DOHH2 (cell line): ENCODE measurements at regions not wholly inside any gene's neighbourhood (a gene's known extent, or its start where the extent isn't known, plus 50 kb on each side); places are given as distances from the start of the nearest gene placed in this dataset.

Experiments used
- H3F3A ChIP-seq: fragments of 200-600 bp; sonication (generic), shearing (Covaris generic); 2 replicates; pipeline ENCODE4 v1.6.0; 2016; ENCODE audit warnings: antibody characterized with exemption, mild to moderate bottlenecking; ENCODE audit not compliant: control insufficient read depth, insufficient read depth
- H3K27ac ChIP-seq: fragments of 200-600 bp; sonication (generic); 2 replicates; pipeline ENCODE4 v1.5.1; 2014; ENCODE audit warnings: low read depth, mild to moderate bottlenecking, low read length, moderate library complexity
- H3K27me3 ChIP-seq: fragments of 200-600 bp; sonication (generic); 2 replicates; pipeline ENCODE4 v1.6.1; 2014; ENCODE audit warnings: mild to moderate bottlenecking, low read length, mixed read lengths; ENCODE audit not compliant: control insufficient read depth
- H3K36me3 ChIP-seq: fragments of 200-600 bp; sonication (generic); 2 replicates; pipeline ENCODE4 v1.6.1; 2014; ENCODE audit warnings: mild to moderate bottlenecking, low read length, moderate library complexity, mixed read lengths; ENCODE audit not compliant: control insufficient read depth
- H3K4me1 ChIP-seq: fragments of 200-600 bp; sonication (generic); 2 replicates; pipeline ENCODE4 v1.6.1; 2014; ENCODE audit warnings: mild to moderate bottlenecking, low read length, mixed read lengths; ENCODE audit not compliant: control insufficient read depth
- H3K4me2 ChIP-seq: fragments of 200-600 bp; sonication (generic); 2 replicates; pipeline ENCODE4 v1.6.0; 2014; ENCODE audit warnings: mild to moderate bottlenecking, low read length, moderate library complexity
- H3K4me3 ChIP-seq: fragments of 200-600 bp; sonication (generic); 2 replicates; pipeline ENCODE4 v1.5.1; 2014; ENCODE audit warnings: mild to moderate bottlenecking, low read length, mixed read lengths
- H3K79me2 ChIP-seq: fragments of 200-600 bp; sonication (generic); 2 replicates; pipeline ENCODE4 v1.6.1; 2014; ENCODE audit warnings: mild to moderate bottlenecking, low read length, mixed read lengths; ENCODE audit not compliant: control insufficient read depth
- H3K9me2 ChIP-seq: fragments of 200-600 bp; sonication (generic); replicated peaks from 2 replicates; pipeline ENCODE4 v1.6.1; 2014; ENCODE audit warnings: mild to moderate bottlenecking, low read length, mixed read lengths; ENCODE audit not compliant: control insufficient read depth
- H3K9me3 ChIP-seq: fragments of 200-600 bp; sonication (generic); 2 replicates; pipeline ENCODE4 v1.6.1; 2014; ENCODE audit warnings: antibody characterized with exemption, low read length, mixed read lengths; ENCODE audit not compliant: control insufficient read depth, insufficient read depth
- H4K20me1 ChIP-seq: fragments of 200-600 bp; sonication (generic); 2 replicates; pipeline ENCODE4 v1.6.0; 2014; ENCODE audit warnings: low read depth, mild to moderate bottlenecking, antibody characterized with exemption, low read length, moderate library complexity; ENCODE audit not compliant: control insufficient read depth, insufficient read depth
- EZH2phosphoT487 ChIP-seq: fragments of 200-600 bp; sonication (generic); IDR thresholded peaks from 2 replicates; pipeline ENCODE4 v1.6.1; 2017; ENCODE audit warnings: borderline replicate concordance, mild to moderate bottlenecking, antibody characterized with exemption, low read length, moderate library complexity, mixed read lengths
- TF ChIP-seq, protein P1 (sequence below): fragments of 200-600 bp; sonication (generic); IDR thresholded peaks from one replicate; pipeline ENCODE4 v1.5.1; 2014; ENCODE audit warnings: antibody characterized with exemption, mild to moderate bottlenecking, low read depth, low read length; ENCODE audit not compliant: poor library complexity, severe bottlenecking

DNA sequence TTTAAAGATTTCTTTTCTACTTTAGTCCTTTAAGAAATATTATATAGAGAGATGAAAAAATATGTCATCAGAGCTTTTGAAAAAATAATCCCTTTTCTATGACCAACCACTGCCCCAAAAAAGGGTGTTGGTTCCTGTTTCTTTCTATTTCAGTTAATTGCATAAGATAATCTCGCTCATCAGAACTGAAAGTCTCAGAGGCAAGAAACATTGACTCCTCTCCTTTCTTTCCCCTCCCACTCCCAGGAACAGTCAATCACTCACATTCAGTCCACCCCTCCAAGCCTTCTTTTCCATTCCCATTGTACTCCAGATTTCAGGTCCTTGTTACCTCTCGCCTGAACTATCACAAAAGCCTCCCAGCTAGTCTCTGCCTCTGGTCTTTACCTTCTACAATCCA, 153.7 kb upstream of the ABI3BP start:
- Histone ChIP-seq H3K4me1 (no peaks in the 10 kb centered on the region), H3K9me3 (no peaks in the 10 kb centered on the region), H4K20me1 (no peaks in the 10 kb centered on the region), H3K27ac (no peak overlapping the region), H3F3A (no peaks in the 10 kb centered on the region), H3K36me3 (no peaks in the 10 kb centered on the region), H3K79me2 (no peaks in the 10 kb centered on the region), H3K9me2 (no peaks in the 10 kb centered on the region), H3K4me2 (no peak overlapping the region), H3K4me3 (no peak overlapping the region), H3K27me3 (0 out of 2 replicates have a peak, but pooled peaks cover 3% of the 10 kb centered on the region)
- TF ChIP-seq, protein P1, sequence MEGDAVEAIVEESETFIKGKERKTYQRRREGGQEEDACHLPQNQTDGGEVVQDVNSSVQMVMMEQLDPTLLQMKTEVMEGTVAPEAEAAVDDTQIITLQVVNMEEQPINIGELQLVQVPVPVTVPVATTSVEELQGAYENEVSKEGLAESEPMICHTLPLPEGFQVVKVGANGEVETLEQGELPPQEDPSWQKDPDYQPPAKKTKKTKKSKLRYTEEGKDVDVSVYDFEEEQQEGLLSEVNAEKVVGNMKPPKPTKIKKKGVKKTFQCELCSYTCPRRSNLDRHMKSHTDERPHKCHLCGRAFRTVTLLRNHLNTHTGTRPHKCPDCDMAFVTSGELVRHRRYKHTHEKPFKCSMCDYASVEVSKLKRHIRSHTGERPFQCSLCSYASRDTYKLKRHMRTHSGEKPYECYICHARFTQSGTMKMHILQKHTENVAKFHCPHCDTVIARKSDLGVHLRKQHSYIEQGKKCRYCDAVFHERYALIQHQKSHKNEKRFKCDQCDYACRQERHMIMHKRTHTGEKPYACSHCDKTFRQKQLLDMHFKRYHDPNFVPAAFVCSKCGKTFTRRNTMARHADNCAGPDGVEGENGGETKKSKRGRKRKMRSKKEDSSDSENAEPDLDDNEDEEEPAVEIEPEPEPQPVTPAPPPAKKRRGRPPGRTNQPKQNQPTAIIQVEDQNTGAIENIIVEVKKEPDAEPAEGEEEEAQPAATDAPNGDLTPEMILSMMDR: no peak

DNA sequence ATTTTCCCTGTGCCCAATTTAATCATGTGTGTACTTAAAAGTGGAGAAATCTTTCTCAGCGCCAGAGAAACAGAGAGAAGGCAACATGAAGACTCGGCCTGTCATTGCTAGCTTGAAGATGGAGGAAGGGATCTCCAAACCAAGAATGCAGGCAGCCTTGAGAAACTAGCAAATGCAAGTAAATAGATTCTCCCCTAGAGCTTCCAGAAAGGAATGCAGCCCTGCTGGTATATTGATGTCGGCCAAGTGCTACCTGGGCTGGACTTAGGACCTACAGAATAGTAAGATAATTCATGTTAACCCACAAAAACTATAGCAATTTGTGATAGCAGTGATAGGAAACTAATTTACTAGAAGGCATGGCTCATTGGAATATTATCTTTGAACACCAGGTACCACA, 150.9 kb upstream of the ABI3BP start:
- H3K79me2 ChIP-seq: no peaks in the 10 kb centered on the region
- no peaks in the 10 kb centered on the region for H3K9me2 ChIP-seq
- H3K36me3 ChIP-seq: no peaks in the 10 kb centered on the region
- H3K4me3 ChIP-seq: no peak overlapping the region
- H3K4me1 ChIP-seq: no peaks in the 10 kb centered on the region
- H3K9me3 ChIP-seq: no peaks in the 10 kb centered on the region
- TF ChIP-seq, protein P1: no peak
- TF ChIP-seq EZH2phosphoT487: no peak
- no peak overlapping the region for H3K27ac ChIP-seq
- no peaks in the 10 kb centered on the region for H4K20me1 ChIP-seq
- no peaks in the 10 kb centered on the region for H3K27me3 ChIP-seq
- no peaks in the 10 kb centered on the region for H3F3A ChIP-seq
- H3K4me2 ChIP-seq: no peak overlapping the region

DNA sequence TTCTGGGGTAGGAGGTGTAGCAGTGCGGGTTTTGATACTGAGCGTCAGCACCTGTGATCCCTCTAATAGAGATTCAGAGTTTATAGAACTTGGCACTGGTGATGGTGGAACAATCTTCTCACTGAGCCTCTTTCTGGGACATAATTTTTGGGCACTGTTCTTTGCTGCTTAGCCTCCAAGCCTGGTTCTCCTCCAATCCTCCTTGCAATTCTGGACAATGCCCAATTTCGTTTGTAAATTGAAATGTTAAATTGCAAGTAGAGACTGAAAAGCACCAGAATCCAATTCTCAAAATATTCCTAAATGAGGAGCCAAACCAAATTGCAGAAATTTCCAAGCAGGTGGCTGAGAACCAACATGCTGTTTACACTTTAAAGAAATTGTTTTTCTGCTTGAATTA, 149.8 kb upstream of the ABI3BP start:
- H3K9me3 ChIP-seq: no peaks in the 10 kb centered on the region
- H3K4me3 ChIP-seq: no peak overlapping the region
- H3K27ac ChIP-seq: no peak overlapping the region
- TF ChIP-seq, protein P1: no peak
- no peak for TF ChIP-seq EZH2phosphoT487
- H3K36me3 ChIP-seq: no peaks in the 10 kb centered on the region
- no peaks in the 10 kb centered on the region for H3K27me3 ChIP-seq
- no peaks in the 10 kb centered on the region for H3K79me2 ChIP-seq
- H3F3A ChIP-seq: no peaks in the 10 kb centered on the region
- no peaks in the 10 kb centered on the region for H3K4me1 ChIP-seq
- H3K9me2 ChIP-seq: no peaks in the 10 kb centered on the region
- no peak overlapping the region for H3K4me2 ChIP-seq
- no peaks in the 10 kb centered on the region for H4K20me1 ChIP-seq

DNA sequence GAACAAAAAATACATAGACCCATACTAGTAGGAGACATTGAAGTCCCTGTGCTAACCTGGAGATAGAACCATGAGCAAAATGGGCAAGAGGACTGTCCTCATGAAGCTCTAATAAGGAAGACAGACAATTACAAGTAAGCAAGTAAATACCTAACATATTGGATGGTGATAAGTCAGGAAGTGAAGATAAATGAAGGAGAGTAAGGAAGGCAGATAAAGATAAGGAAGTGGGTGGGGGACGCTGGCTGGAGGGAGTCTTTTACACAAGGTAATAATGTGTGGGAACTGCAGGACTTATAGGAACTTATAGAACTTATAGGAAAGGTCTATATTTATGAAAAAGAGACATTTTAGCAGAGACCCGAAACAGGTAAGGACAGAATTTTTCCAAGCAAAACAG, 148.9 kb upstream of the ABI3BP start:
- no peaks in the 10 kb centered on the region for H3F3A ChIP-seq
- no peaks in the 10 kb centered on the region for H4K20me1 ChIP-seq

More for the DNA sequence above, 148.9 kb upstream of the ABI3BP start:
- Histone ChIP-seq H3K4me3 (no peak overlapping the region), H3K36me3 (no peaks in the 10 kb centered on the region), H3K4me2 (no peak overlapping the region), H3K27me3 (no peaks in the 10 kb centered on the region), H3K9me3 (no peaks in the 10 kb centered on the region), H3K4me1 (no peaks in the 10 kb centered on the region), H3K9me2 (no peaks in the 10 kb centered on the region), H3K27ac (no peak overlapping the region), H3K79me2 (no peaks in the 10 kb centered on the region)
- TF ChIP-seq, protein P1: no peak
- no peak for TF ChIP-seq EZH2phosphoT487
